ENCODE measurements at regions not wholly inside any gene's neighbourhood (a gene's known extent, or its start where the extent isn't known, plus 50 kb on each side); places are given as distances from the start of the nearest gene placed in this dataset.
A peak's percentile ranks its signal among the peaks of the same experiment; 100 is the strongest.

GRCh38 chr12:127548123-127548553 is 718.8 kb upstream of the TMEM132C start:
- no peak for DNase-seq

DNA sequence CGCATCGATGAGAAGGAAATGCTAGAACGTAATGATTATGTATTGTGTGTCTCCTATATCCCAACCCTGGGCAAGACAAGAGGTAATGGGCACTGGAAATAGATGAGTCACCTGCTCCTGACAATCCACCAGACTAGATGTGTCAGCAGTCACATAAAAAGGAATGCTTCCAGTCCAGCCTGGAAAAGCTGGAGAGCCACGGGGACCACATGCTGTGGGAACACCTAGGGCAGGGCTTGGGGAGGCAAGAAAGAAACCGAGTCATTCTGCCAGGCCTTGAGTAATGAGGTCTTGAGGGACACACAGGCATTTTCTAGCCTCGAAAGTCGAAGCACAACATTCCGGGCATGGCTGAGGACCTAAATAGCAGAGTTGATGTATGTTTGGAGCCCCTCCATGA is 716.7 kb upstream of the TMEM132C start:
- no peak for DNase-seq

DNA sequence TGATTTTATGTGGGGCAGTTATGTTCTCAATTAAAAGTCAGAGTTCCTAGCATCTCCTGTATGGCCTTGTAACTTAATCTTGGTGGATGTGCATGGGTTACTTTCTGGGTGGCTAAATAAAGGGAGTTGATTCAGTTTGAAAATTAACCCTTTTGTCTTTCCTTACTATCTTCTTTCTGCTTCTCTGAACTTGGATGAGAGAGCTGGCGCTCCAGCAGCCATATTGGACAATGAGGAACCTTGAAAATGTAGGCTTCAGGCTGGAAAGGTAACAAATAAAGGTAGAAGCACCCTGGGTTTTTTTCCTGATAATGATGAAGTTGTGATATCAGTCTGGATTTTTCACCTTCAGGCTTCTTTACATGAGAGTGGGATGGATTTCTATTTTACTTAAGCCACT is 714.1 kb upstream of the TMEM132C start:
- no peak for DNase-seq

DNA sequence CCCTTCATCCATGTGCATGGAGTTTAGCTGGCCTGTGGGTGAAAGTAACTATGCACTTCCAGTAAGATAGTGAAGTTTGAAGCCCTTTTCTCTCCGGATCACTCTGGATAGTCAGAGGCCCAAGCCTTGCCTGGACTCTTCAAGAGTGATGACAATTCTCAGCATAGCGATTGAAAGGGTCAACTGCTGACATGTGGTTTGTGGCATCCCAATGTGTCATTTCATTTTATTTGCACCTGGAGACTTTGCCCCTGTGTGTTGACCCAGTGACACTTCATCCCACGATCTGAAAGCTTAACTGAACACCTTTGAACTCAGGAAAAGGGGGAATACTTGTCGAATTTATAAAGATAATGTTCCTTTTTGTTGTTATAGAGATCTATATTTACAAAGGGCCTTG is 711.9 kb upstream of the TMEM132C start:
- no peak for DNase-seq

DNA sequence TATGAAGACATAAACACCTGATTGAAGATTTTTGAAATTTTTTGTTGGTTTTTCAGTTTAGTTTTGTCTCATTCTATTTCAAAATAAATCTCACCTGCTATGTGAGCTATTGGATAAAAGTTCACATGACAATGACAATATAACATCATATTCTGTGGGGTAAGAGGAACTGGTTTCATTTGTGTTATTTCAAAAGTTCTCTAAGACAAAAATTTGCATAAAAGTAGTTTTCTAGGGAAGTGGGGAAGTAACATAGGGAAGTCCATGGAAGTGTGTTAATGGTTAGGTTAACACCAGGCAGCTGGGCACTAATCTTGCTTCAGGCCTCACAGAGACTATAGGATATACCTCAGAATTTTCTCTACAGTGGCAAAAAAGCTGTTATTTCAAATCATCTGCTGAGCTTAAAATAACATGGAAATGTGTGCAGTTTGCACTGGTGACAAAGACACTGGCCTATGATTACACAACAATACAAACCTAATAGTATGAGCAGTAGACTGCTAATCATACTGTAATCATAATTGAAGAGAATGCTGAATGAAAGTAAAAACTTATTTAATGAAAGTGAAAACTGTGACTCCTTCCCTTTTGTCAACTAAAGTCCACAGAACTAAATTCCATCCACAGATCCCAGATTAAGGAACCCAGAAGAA is 710.6 kb upstream of the TMEM132C start:
- no peak for DNase-seq

DNA sequence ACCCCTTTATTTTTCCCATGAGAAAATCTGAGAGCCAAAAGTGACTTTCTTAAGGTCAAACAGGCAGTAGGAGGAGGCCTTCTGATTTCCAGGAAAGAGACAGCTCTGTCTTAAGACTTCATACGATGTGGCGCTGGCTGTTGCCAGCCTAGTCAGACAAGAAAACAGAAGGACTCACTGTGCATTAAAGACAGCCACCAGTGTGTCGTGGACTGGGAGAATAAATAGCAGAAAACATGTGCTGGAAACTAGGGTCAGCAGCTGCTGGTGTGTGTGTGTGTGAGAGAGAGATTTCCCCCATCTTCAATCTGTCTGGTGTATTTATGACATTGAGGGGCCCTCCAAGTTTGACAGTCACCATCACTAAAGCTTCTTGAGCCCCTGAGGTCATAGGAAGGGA is 708.6 kb upstream of the TMEM132C start:
- DNase-seq = peak; percentile 37

DNA sequence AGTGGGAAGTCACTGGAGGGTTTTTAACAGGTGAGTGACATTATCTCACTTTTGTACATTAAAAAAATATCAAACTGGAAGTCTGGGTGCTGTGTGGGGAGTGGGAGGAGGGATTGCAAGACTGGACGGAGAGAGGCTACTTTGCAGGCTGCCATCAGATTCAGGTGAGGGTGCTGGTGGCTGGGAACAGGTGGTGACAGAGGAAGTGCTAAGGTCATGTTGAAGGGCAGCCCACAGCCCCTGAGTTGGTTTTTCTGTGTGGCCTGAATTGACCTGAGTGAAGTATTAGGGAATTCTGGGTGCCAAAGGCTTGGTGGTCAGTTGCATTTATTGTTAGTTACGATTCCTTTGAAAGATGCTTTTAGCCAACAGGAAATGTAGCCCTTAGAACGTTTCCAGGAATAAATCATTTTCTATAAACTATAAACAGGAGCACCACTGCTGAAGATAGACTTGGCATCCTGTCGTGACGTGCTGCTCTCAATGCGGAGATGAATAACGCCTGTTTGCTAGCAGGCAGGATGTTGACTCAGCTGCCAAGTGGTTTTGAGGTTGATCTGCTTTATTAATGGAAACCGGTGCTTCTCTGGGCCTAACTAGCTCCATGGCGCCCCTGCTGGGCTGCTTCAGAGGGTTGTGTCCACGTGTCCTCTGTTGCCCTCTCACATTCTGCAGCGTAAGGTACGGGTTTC is 707.5 kb upstream of the TMEM132C start:
- peak; percentile 63 for DNase-seq

GRCh38 chr12:127560041-127560478 is 706.9 kb upstream of the TMEM132C start:
- DNase-seq = no peak

DNA sequence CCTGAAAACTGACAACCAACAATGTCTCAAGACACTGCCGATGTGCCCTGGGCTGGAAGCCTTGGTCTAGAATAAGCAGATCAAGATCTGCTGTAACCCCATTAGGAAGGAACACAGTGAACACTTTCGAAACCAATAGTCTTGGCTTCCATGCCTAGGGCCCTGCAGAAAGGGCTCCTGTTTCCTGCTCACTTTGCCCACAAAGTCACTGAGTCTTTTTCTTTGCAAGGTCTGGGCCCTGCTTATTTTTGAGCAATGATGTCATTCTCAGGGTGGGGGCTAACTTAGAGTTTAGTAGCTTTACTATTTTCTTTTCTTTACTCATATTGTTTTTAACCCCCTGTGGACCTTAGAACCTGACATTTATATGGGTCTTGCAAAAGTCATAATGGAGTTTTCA is 704.2 kb upstream of the TMEM132C start:
- DNase-seq = no peak

- no peak for DNase-seq
Measured at GRCh38 chr12:127565241-127565640, 701.7 kb upstream of the TMEM132C start.

GRCh38 chr12:127567531-127567930 is 699.4 kb upstream of the TMEM132C start:
- DNase-seq = no peak

- DNase-seq = no peak
Measured at GRCh38 chr12:127570387-127570786, 696.6 kb upstream of the TMEM132C start.

GRCh38 chr12:127570793-127571360 is 696.1 kb upstream of the TMEM132C start:
- DNase-seq = peak; percentile 31

- no peak for DNase-seq
Measured at GRCh38 chr12:127571578-127571977, 695.4 kb upstream of the TMEM132C start.

DNA sequence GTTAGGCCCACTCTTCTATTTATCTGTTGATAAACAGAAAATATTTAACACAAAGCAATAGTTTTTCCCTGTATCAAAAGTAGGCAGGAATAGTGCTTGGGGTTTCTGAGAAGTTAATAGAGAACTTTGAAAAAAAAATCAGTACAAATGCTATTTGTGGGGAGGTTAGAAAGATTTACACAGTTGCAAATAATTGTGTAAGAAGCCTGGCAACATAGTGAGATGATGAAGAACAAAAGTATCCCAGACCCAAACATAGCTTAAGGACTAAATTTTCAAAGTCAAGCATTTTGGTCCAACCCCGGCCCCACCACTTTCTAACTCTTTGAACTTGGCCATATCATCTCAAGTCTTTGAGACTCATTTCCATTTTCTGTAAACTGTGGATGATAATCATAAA is 687.5 kb upstream of the TMEM132C start:
- DNase-seq = no peak

DNA sequence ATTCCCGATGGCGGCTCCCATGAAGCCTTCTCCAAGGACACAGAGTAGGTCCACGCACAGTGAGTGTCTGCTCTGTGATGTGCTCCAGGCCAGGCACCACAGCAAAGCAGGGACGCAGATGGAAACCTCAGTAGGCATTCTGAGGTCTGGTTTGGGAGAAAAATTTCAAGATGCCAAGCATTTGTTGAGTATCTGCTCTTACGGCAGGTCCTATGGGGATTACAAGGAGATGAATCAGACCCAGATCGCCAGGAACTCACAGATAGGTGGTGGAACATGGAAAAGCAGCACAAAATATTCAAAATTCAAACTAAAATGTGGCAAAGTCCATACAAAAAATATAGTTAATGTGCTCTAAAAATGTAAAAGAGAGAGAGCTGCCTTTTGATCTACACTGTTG is 684.9 kb upstream of the TMEM132C start:
- no peak for DNase-seq

DNA sequence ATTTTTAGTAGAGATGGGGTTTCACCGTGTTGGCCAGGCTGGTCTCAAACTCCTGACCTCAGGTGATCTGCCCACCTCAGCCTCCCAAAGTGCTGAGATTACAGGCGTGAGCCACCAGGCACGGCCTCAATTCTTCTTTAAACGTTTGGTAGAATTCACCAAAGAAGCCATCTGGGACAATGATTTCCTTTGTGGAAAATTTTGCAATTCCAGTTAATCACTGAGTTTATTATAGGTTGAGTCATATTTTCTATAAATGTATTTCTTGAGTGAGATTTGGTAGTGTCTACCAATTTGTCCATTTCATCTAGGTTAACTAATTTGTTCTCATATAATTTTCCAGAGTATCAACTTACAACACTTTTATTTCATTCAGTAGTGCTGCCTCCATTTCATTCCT is 683.9 kb upstream of the TMEM132C start:
- DNase-seq = no peak

- peak; percentile 14 for DNase-seq
Measured at GRCh38 chr12:127588249-127588648, 678.7 kb upstream of the TMEM132C start.

DNA sequence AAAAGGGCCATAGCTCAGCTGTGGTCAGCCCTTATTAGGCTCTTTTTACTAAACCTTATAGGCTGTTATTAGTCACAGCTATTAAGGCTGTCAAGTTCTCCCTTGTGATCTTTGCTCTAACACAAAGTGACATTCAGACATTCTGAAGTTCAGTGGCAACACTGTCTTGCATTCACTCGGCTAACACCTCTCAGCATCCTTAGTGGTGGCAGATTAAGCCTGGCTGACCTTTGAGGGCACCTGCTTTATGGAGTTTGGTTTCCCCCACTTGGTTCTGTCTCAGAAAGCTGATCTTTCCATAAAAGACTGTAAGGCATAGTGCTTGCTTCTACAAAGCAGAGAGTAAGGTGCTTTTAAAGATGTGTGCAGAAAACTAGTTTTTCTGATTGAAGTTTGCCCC is 677.4 kb upstream of the TMEM132C start:
- DNase-seq = no peak

GRCh38 chr12:127590868-127591267 is 676.1 kb upstream of the TMEM132C start:
- no peak for DNase-seq

DNA sequence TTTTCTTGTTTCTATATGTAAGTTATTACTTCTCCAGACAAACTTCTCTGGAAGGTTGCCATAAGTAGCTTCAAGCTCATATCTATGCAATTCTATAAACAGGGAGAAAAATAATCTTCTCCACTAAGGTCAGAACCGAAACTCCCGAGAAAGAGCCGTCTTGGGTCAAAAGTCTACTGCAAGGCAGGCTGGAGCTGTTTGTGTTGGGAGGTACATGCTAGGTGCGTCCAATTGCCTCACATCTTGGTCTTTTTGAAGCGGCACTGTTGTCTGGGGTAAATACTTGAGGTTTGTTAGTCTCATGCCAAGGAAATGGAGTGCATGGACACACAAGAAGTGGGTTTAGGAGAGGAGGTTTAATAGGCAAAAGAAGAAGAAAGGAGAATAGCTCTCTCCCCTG is 674.7 kb upstream of the TMEM132C start:
- DNase-seq = no peak

GRCh38 chr12:127594351-127594970 is 672.5 kb upstream of the TMEM132C start:
- DNase-seq = no peak

- DNase-seq = no peak
Measured at GRCh38 chr12:127595506-127595905, 671.5 kb upstream of the TMEM132C start.
